ENCODE measurements at regions not wholly inside any gene's neighbourhood (a gene's known extent, or its start where the extent isn't known, plus 50 kb on each side); places are given as distances from the start of the nearest gene placed in this dataset.

DNA sequence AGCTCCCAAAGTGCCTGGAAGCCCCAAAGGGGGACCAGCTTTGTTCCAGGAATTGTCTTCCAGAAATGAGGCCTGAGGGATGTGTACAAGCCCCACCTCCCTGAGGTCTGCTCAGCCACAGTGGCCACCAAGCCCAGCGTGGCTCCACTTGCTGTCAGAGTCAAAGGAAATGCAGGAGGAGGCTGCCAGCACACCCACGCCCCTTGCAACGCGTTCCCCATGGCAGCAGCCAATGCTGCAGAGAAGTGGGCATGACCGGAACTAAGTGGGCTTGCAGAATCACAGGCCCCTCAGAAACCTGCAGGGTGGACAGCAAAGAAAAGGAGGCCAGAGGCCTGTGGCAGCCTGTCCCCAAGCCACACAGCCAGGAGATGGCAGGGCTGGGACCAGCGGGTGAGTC is 320.8 kb downstream of the FOXL1 start:
- no peak for ATAC-seq
- intact Hi-C loops (cut with DNase I) = no loop called here
- DNase-seq (ENCODE audit: missing footprints) = no peak

DNA sequence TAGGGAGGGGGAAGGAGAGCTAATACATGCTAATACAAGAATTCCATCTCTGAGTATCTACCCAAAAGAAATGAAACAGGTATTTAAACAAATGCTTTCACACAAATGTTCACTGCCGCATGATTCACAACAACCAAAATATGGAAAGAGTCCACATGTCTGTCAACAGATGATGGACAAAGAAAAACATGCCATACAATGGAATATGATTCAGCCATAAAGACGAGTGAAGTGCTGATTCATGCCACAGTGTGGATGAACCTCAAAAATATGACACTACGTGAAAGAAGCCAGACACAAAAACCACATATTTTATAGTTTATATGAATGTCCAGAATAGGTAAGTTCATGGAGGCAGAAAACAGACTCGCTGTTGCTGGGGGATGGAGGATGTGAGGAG is 321.4 kb downstream of the FOXL1 start:
- no peak for ATAC-seq
- intact Hi-C loops (cut with DNase I) = no loop called here
- no peak for DNase-seq (ENCODE audit: missing footprints)

DNA sequence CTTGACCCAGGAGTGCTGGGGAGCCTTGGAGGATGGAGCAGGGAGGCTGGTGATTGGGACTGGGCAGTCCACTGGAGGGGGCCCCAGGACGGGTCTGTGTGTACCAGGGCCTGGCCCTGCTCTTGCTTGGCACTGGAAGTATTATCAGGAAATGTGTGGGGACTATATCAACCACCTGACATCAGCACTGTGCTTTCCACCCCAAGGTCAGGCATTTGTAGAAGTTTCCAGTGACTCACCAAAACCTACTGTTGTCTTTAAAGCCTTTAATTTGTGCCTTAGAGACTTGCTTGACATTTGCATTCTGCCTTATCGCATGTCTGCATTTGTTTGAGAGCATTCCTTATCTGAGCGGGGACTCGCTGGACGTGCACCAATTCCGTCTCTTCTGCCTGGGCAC is 323.1 kb downstream of the FOXL1 start:
- intact Hi-C loops (cut with DNase I) = no loop called here
- no peak for DNase-seq (ENCODE audit: missing footprints)
- ATAC-seq = peak; percentile 37

DNA sequence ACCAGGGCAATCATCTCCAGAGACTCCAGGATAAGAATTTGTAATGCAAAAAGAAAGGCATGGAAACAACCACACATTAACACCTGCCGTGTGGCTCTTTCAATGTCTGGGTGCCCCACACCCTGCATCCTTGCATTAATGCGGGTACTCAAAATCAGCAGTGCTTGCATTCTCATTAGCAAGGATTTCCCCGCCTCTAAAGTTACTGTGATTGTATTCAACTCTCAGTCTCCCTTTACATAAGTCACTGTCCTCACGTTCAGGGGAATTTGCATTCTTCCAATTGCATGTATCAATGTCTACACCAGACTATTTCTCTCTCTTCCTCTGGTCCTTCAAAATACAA is 324.3 kb downstream of the FOXL1 start:
- ATAC-seq (no peak), DNase-seq (ENCODE audit: missing footprints) (no peak)
- intact Hi-C loops (cut with DNase I) = no loop called here

- no peak for ATAC-seq
- no peak for DNase-seq (ENCODE audit: missing footprints)
- intact Hi-C loops (cut with DNase I) = no loop called here
Measured at GRCh38 chr16:86903068-86903467, 324.7 kb downstream of the FOXL1 start.

GRCh38 chr16:86905302-86905701 is 327.0 kb downstream of the FOXL1 start:
- no peak for DNase-seq (ENCODE audit: missing footprints)
- peak; percentile 26 for ATAC-seq
- intact Hi-C loops (cut with DNase I) = no loop called here

GRCh38 chr16:86906623-86907022 is 328.3 kb downstream of the FOXL1 start:
- DNase-seq (ENCODE audit: missing footprints) (no peak), ATAC-seq (no peak)
- intact Hi-C loops (cut with DNase I) = no loop called here

DNA sequence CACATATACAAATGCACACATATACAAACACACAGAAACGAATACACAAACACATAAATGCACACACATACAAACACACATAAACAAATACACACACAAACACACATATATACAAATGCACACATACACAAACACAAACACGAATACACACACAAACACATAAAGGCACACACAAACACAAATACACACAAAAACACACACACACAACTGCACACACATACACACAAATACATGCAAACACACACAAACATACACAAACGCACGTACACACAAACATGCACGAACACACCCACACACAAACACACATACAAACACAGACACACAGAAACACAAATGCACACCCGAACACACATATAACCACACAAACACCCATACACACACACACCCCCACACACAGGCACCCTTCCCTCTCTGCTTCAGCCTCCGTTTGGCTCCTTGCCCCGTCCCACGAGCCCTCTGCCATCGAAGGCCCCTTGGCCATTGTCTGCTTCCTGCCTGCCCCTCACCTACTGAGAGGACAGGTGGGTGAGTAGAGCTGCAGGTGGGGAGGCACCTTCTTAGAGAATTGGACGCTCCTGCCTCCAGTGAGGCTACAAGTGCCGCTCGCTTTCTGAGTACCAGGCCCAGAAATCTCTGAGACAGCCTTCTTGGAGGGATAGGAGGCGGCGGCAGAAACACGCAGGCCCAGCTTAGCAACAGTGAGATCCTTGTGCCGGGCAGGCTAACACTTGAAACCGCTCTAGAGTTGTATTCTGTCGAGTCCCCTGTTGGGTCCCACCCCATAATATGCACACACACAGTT is 331.2 kb downstream of the FOXL1 start:
- DNase-seq (ENCODE audit: missing footprints) = no peak
- intact Hi-C loops (cut with DNase I) = no loop called here
- no peak for ATAC-seq

GRCh38 chr16:86910161-86910769 is 331.9 kb downstream of the FOXL1 start:
- DNase-seq (ENCODE audit: missing footprints) = no peak

GRCh38 chr16:86911437-86911958 is 333.1 kb downstream of the FOXL1 start:
- no peak for ATAC-seq
- intact Hi-C loops (cut with DNase I) = no loop called here

More at GRCh38 chr16:86910161-86910769, 331.9 kb downstream of the FOXL1 start:
- intact Hi-C loops (cut with DNase I) = no loop called here
- ATAC-seq = no peak

DNA sequence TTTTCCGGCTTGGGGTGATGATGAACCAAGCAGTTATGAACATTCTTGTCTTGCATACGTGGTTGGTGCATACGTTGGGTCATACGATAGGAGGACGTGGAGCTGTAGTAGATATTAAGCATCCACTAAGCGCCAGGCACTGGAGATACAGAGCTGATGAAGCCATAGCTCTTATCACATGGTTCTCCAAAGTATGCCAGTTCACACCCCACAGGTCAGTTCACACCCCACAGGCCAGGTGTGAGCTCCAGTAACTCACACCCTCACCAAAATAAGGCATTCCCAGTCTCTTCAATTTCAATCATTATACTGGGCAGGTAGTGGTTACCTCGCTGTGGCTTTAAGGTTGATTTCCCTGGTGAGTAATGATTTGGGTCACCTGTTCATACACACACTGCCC is 335.5 kb downstream of the FOXL1 start:
- intact Hi-C loops (cut with DNase I) = no loop called here
- ATAC-seq (no peak), DNase-seq (ENCODE audit: missing footprints) (no peak)

More at GRCh38 chr16:86911437-86911958, 333.1 kb downstream of the FOXL1 start:
- DNase-seq (ENCODE audit: missing footprints) = no peak

GRCh38 chr16:86914876-86915717 is 336.7 kb downstream of the FOXL1 start:
- intact Hi-C loops (cut with DNase I) = no loop called here
- ATAC-seq (no peak), DNase-seq (ENCODE audit: missing footprints) (no peak)

DNA sequence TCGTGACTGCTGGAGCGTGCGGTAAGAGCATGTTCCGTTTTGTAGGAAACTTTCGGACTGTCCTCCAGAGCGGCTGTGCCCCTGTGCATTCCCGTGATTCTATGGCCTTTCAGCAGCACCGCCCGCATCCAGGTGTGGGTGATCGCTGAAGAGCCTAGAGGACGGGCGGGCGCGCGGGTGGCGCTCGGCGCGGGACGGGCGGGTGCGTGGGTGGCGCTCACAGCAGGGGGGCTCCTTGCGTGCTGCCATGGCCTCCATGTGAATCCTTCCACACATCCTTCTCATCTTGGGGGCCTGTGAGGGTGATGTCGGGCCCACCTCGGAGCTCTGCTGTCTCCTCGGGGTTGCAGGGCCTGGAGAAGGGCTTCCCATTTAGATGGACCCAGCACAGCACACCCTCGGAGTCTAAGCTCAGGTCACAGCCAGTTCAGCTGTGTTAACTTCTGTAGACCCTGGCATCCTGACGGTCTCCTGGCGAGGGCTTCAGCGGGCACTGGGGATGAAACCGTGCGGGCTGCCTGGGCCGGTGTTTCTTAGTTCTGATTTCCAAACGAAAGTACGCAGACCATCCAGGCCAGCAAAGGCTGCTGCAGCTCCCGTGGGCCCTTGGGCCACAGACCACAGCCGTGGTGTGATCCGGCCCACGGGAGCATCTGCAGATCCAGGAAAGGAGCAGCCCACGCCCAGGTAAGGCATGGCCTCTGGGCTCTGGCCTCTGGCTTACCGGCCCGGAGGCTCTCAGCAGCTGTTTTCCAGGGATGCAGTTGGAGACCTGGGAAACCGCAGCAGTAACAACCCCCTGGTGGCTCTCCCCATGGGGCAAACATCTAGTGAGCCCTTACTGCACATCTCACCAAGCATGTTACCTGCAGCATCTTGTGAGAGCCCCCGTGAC is 339.4 kb downstream of the FOXL1 start:
- no peak for ATAC-seq
- no peak for DNase-seq (ENCODE audit: missing footprints)
- intact Hi-C loops (cut with DNase I) = no loop called here

- no peak for DNase-seq (ENCODE audit: missing footprints)
- intact Hi-C loops (cut with DNase I) = no loop called here
- ATAC-seq = no peak
Measured at GRCh38 chr16:86918637-86919036, 340.3 kb downstream of the FOXL1 start.

GRCh38 chr16:86919078-86919477 is 340.7 kb downstream of the FOXL1 start:
- ATAC-seq (no peak), DNase-seq (ENCODE audit: missing footprints) (no peak)
- intact Hi-C loops (cut with DNase I) = no loop called here

DNA sequence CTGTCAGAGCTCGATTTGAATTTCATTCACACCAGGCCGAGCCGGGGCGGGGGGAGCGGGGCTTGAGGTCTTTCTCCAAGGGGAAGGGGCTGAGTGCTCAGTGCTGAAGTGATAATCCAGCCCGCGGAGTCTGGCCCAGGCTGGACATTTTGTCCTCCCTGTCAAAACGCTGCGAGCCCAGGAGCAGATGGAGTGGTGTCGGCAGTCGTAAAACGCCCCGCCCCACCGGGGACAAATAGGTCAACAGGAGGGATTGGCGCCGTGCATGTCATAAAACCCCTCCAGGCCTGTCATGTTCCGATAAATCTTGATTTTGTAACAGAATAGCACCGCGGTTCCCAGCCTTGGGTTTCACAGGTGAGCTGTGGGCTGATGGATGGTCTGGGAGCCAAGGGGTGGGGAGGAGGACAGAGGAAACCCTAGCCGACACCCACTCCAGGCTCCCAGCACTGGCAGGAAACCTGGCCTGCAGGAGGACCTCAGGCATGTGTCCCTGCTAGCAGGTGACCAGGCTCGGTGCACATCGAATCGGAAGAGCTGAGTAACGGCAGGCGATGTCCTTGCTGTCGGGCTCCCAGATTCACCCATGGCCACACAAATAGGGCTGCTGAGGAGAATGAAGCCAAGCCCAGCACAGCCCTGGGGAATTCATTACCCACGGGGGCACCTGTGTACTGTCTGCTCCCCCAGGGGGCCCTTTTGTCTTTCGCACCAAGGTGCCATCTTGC is 341.4 kb downstream of the FOXL1 start:
- no peak for ATAC-seq
- DNase-seq (ENCODE audit: missing footprints) = no peak
- intact Hi-C loops (cut with DNase I) = no loop called here

DNA sequence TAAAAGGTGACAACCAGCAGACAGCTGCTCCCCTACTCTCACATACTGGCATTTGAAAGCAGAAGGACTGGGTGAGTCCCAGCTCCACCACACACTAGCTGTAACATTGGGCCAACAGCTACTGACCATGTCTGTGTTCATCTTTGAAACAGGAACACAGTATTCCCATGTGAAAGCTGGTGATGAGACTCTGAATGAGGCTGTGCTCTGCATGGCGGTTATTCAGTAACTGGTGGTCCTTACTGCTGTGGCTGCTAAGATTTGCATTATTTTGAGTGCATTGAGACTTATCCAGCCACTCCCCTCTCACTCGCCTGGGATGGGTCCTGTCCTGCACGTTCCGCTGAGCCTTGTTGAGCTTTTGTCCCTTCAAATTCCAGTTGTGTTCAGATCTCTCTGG is 342.9 kb downstream of the FOXL1 start:
- ATAC-seq (no peak), DNase-seq (ENCODE audit: missing footprints) (no peak)
- intact Hi-C loops (cut with DNase I) = no loop called here

DNA sequence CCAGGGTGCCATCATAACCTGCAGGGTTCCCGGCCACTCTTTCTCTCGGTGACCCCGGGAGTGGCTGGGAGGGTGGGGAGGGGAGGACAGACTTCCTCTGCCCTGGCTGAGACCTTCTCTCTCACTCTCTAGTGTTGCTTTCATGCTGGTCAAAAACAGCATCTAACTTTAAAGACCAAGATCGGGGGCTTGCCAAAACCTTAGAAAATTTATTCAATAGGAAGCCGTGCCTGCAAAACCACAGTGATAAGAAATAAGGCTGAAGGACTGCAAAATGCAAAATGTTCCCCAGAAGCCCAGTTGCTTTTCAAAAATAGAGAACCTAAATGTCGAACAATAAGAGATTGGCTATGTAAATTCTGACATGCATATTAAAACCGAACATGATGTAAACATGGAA is 344.0 kb downstream of the FOXL1 start:
- ATAC-seq (no peak), DNase-seq (ENCODE audit: missing footprints) (no peak)
- intact Hi-C loops (cut with DNase I) = no loop called here

All from Right ventricle myocardium inferior (tissue), 1 donor.